HG02623 (cell line): ENCODE measurements at regions not wholly inside any gene's neighbourhood (a gene's known extent, or its start where the extent isn't known, plus 50 kb on each side); places are given as distances from the start of the nearest gene placed in this dataset.
"Not testable (repeated sequence)": the region's sequence is repeated elsewhere in the genome, so short reads cannot be mapped to it uniquely, and the experiment has no call there.

Source experiments
- ATAC-seq: cut with Tn5 transposase; IDR thresholded peaks from one replicate; pipeline ENCODE4 v1.9.1; 2021; ENCODE audit warnings: moderate library complexity; ENCODE audit not compliant: unreplicated experiment

GRCh38 chr20:16863303-16863702 is 115.1 kb downstream of the OTOR start:
- no peak for ATAC-seq

GRCh38 chr20:16864069-16864468 is 115.9 kb downstream of the OTOR start:
- no peak for ATAC-seq

- ATAC-seq, result no peak
Measured at GRCh38 chr20:16864963-16865362, 116.8 kb downstream of the OTOR start.

GRCh38 chr20:16865406-16865805 is 117.2 kb downstream of the OTOR start:
- no peak for ATAC-seq

- ATAC-seq, result not testable (repeated sequence)
Measured at GRCh38 chr20:16873124-16873523, 125.0 kb downstream of the OTOR start.

- no peak for ATAC-seq
Measured at GRCh38 chr20:16877053-16877554, 128.9 kb downstream of the OTOR start.

- ATAC-seq, result no peak
Measured at GRCh38 chr20:16885746-16886145, 137.6 kb downstream of the OTOR start.

- ATAC-seq, result no peak
Measured at GRCh38 chr20:16898433-16898832, 150.3 kb downstream of the OTOR start.

GRCh38 chr20:16902662-16903061 is 154.5 kb downstream of the OTOR start:
- no peak for ATAC-seq

GRCh38 chr20:16904751-16905150 is 156.6 kb downstream of the OTOR start:
- no peak for ATAC-seq

- no peak for ATAC-seq
Measured at GRCh38 chr20:16914277-16914676, 166.1 kb downstream of the OTOR start.

- ATAC-seq, result no peak
Measured at GRCh38 chr20:16916165-16916564, 168.0 kb downstream of the OTOR start.

GRCh38 chr20:16917636-16918035 is 169.5 kb downstream of the OTOR start:
- ATAC-seq, result no peak

GRCh38 chr20:16918366-16918765 is 170.2 kb downstream of the OTOR start:
- no peak for ATAC-seq

GRCh38 chr20:16919841-16920240 is 171.7 kb downstream of the OTOR start:
- no peak for ATAC-seq

- ATAC-seq, result no peak
Measured at GRCh38 chr20:16922834-16923233, 174.7 kb downstream of the OTOR start.

- no peak for ATAC-seq
Measured at GRCh38 chr20:16926626-16927430, 178.7 kb downstream of the OTOR start.

GRCh38 chr20:16929756-16930155 is 181.6 kb downstream of the OTOR start:
- no peak for ATAC-seq

GRCh38 chr20:16930656-16931055 is 182.5 kb downstream of the OTOR start:
- no peak for ATAC-seq

GRCh38 chr20:16939051-16939450 is 190.9 kb downstream of the OTOR start:
- ATAC-seq, result no peak

GRCh38 chr20:16940701-16941100 is 192.5 kb downstream of the OTOR start:
- no peak for ATAC-seq

- ATAC-seq, result no peak
Measured at GRCh38 chr20:16942051-16942450, 193.9 kb downstream of the OTOR start.

- ATAC-seq, result no peak
Measured at GRCh38 chr20:16942756-16943155, 194.6 kb downstream of the OTOR start.
